Heart right ventricle (tissue), 16 donors: ENCODE measurements at regions not wholly inside any gene's neighbourhood (a gene's known extent, or its start where the extent isn't known, plus 50 kb on each side); places are given as distances from the start of the nearest gene placed in this dataset.

Experiments
- ATAC-seq, 8 donors: fragments of 200-7000 bp; cut with Tn5 transposase; one replicate each; pipeline ENCODE4 v1.9.1; 2020; ENCODE audit warnings: mild to moderate bottlenecking in 8 of 8, moderate library complexity in 8 of 8, moderate number of reproducible peaks in 1 of 8
- DNase-seq, 2 donors: peaks; one replicate each; pipeline ENCODE4 v3.0.0-alpha.2; 2020
- H3K27ac ChIP-seq, 10 donors: fragments of 200-600 bp; sonication (generic) in 2 of 10; one replicate each; pipeline versions ENCODE4 v1.5.0 to v1.8.0; 2020 to 2022; ENCODE audit warnings: mild to moderate bottlenecking in 3 of 10
- H3K27me3 ChIP-seq, 7 donors: fragments of 200-600 bp; one replicate each; pipeline ENCODE4 v1.8.0; 2021 to 2022; ENCODE audit warnings: mild to moderate bottlenecking in 2 of 7
- H3K36me3 ChIP-seq, 9 donors: fragments of 200-600 bp; sonication (generic) in 1 of 9; one replicate each; pipeline versions ENCODE4 v1.5.0 to v1.8.0; 2020 to 2022; ENCODE audit warnings: mild to moderate bottlenecking in 2 of 9
- H3K4me1 ChIP-seq, 9 donors: fragments of 200-600 bp; sonication (generic) in 1 of 9; one replicate each; pipeline versions ENCODE4 v1.5.0 to v1.8.0; 2020 to 2022; ENCODE audit warnings: mild to moderate bottlenecking in 4 of 9
- H3K4me3 ChIP-seq, 10 donors: fragments of 200-600 bp; sonication (generic) in 2 of 10; one replicate each; pipeline versions ENCODE4 v1.5.0 to v1.8.0; 2020 to 2022; ENCODE audit warnings: mild to moderate bottlenecking in 7 of 10, moderate library complexity in 2 of 10
- H3K9me3 ChIP-seq, 11 donors: fragments of 200-600 bp in 10 of 11; sonication (generic) in 2 of 11; one replicate each; pipeline versions ENCODE4 v1.5.0 to v1.8.0; 2013 to 2022; ENCODE audit warnings: mild to moderate bottlenecking in 2 of 11, control low read depth in 1 of 11, moderate library complexity in 1 of 11
- WGBS, 2 donors: extraction: QIAGEN DNeasy Blood & Tissue Kit; methylation state at CpG; one replicate each; pipeline ENCODE4 v1.1.7; 2013; ENCODE audit warnings: inconsistent platforms in 1 of 2; 5-methylcytosine and 5-hydroxymethylcytosine counted together
- intact Hi-C, 10 donors: fragments of 100-400 bp; cut with DNase I; formaldehyde crosslinking; loops; one replicate each; pipeline versions ENCODE4 v1.11.1 to v1.14.2; 2022
- TF ChIP-seq, protein P1 (sequence below), 9 donors: fragments of 200-600 bp; sonication (generic) in 2 of 9; IDR thresholded peaks; one replicate each; pipeline versions ENCODE4 v1.5.0 to v1.8.0; 2021 to 2022; ENCODE audit warnings: antibody characterized with exemption in 9 of 9, mild to moderate bottlenecking in 5 of 9, moderate library complexity in 1 of 9
- donor health status: Arrhythmogenic right ventricular cardiomyopathy.
- donor health status: ischemic (EF 13 %, LVEDD 7.1; RV severe dilation, severe dysfunction).
- donor health status: healthy with polysubstance abuse.
- donor health status: DM: no; HTN: yes; CAD: no.
- donor health status: DM: no; HTN: no; CAD: no.
- donor health status: ischemic (EF 25% LVEDD 6.9; RV normal size, moderate dysfunction).
- donor health status: ischemic (EF 25% LVEDD 5.7; RV mildly dilated, moderate dysfunction).
- donor health status: healthy.
- donor health status: DM: yes; HTN: yes; CAD: no.
- donor health status: Ischemic cardiomyopathy.
- donor health status: ischemic (EF 35%, LVEDD 5.7; RV mildly dilated, moderate dysfunction).
- donor health status: nonischemic (EF 11% LVEDD 7.7; RV severe dilation, severe dysfunction).
- donor health status: DM: yes; HTN: yes; CAD: no.
- donor health status: PGD.
- donor health status: ischemic (EF 29% LVEDD 5.4; RV normal size, mild dysfunction).
- donor health status: nonischemic (EF 23%, LVEDD 6.1; RV moderate dilation, normal function).

GRCh38 chr3:21294768-21295167 is 456.2 kb downstream of the ZNF385D start:
- DNase-seq (no peak), ATAC-seq (no peak)
- Histone ChIP-seq H3K27me3 (no peaks in the 10 kb centered on the region), H3K27ac (no peak overlapping the region), H3K9me3 (peaks cover 0 to 31% (median 0%) of the 10 kb centered on the region in 11 donors), H3K4me3 (no peak overlapping the region), H3K4me1 (no peaks in the 10 kb centered on the region), H3K36me3 (no peaks in the 10 kb centered on the region)
- TF ChIP-seq, protein P1, sequence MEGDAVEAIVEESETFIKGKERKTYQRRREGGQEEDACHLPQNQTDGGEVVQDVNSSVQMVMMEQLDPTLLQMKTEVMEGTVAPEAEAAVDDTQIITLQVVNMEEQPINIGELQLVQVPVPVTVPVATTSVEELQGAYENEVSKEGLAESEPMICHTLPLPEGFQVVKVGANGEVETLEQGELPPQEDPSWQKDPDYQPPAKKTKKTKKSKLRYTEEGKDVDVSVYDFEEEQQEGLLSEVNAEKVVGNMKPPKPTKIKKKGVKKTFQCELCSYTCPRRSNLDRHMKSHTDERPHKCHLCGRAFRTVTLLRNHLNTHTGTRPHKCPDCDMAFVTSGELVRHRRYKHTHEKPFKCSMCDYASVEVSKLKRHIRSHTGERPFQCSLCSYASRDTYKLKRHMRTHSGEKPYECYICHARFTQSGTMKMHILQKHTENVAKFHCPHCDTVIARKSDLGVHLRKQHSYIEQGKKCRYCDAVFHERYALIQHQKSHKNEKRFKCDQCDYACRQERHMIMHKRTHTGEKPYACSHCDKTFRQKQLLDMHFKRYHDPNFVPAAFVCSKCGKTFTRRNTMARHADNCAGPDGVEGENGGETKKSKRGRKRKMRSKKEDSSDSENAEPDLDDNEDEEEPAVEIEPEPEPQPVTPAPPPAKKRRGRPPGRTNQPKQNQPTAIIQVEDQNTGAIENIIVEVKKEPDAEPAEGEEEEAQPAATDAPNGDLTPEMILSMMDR (IDR thresholded peaks at IDR 0.05) = no peak
- intact Hi-C loops = loop anchor here in 1 of 10 donors (10.0 kb wide), 1 partner anchor 960 kb away; no protein-coding TSS in a partner anchor

DNA sequence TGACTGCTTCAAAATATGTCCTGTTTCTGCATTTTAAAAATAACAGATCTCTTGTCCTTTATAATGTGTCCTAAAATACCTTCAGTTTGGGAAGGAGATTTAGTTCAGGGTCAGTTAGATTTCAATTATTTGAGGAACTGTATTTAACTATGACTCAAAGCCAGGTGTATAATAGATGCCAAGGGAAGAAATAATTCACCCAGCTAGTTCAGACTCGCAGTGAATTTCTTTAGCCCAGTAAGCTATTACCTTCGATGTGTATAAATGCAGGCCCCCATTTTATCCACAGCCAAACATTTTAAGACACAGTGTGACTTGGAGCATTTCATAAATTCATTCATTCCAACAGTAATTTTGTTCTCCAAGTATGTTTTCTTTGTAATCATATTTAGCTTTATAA is 458.0 kb downstream of the ZNF385D start:
- H3K9me3 ChIP-seq = peaks cover 0 to 22% (median 0%) of the 10 kb centered on the region in 11 donors
- intact Hi-C loops = loop anchor here in 1 of 10 donors (10.0 kb wide), 1 partner anchor 958 kb away; no protein-coding TSS in a partner anchor
- DNase-seq (no peak), ATAC-seq (no peak)
- no peaks in the 10 kb centered on the region for H3K4me1 ChIP-seq
- H3K4me3 ChIP-seq = no peak overlapping the region
- no peak overlapping the region for H3K27ac ChIP-seq
- TF ChIP-seq, protein P1 (IDR thresholded peaks at IDR 0.05) = no peak
- 80 to 89% methylated on average over 2 of the region's 2 CpGs for WGBS, 2 donors
- no peaks in the 10 kb centered on the region for H3K36me3 ChIP-seq
- H3K27me3 ChIP-seq = no peaks in the 10 kb centered on the region

DNA sequence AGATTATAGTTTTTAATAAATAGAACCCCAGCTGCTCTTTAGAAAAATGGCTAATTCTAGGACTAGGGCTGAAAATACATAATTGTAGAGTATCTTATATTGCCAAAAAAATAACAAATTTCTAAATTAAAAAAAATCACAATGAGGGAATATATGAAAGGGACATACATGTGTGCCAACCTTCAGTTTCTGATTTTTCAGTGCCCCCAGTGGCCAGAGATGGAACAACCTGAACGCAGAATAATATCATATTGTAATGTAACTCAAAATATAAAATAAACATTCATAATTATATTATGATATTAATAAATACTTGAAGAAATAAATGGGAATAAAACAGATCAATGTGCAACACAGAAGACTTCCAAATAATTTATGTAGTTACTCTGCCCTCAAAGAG is 460.5 kb downstream of the ZNF385D start:
- TF ChIP-seq, protein P1 (IDR thresholded peaks at IDR 0.05) = peak; percentile 22 to 69 (median 51)
- DNase-seq (no peak), ATAC-seq (no peak)
- Histone ChIP-seq H3K9me3 (peaks cover 0 to 5% (median 0%) of the 10 kb centered on the region in 11 donors), H3K27ac (no peak overlapping the region), H3K27me3 (no peaks in the 10 kb centered on the region), H3K36me3 (no peaks in the 10 kb centered on the region), H3K4me1 (no peaks in the 10 kb centered on the region), H3K4me3 (no peak overlapping the region)
- 68 to 84% methylated on average over 1 of the region's 1 CpG for WGBS, 2 donors
- intact Hi-C loops = loop anchor here in 1 of 10 donors (10.0 kb wide), 1 partner anchor 956 kb away; no protein-coding TSS in a partner anchor

DNA sequence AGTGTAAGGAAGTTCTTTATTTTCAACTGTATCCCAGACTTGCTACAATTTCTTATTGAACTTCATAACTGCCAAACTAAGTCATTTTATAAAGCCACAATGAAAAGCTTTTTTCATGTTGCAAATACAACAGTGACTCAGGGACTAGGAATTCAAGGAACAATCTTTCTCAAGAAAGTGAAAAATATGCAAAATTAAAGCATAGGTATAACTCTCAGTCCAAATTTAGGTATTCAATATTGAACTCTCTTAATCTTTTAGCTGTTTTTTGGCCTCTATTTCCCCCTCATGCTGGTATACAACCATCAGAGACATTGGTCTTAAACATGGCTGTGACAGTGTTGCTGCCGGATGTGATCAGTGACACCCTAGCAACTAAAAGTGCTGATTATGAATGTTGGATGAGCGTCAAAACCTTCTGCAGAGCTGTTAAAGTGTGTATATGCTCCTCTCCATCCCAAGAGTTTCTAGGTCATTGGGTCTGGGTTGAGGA is 476.9 kb downstream of the ZNF385D start:
- DNase-seq (no peak), ATAC-seq (peak in 2 of 8 donors; percentile 48 to 49)
- H3K9me3 ChIP-seq = peaks cover 0 to 12% (median 0%) of the 10 kb centered on the region in 11 donors
- H3K36me3 ChIP-seq = no peaks in the 10 kb centered on the region
- H3K27ac ChIP-seq = no peak overlapping the region
- H3K4me3 ChIP-seq = no peak overlapping the region
- H3K4me1 ChIP-seq = peaks cover 0 to 12% (median 3%) of the 10 kb centered on the region in 9 donors
- intact Hi-C loops = no loop called here
- TF ChIP-seq, protein P1 (IDR thresholded peaks at IDR 0.05) = no peak
- 61 to 65% methylated on average over 2 of the region's 2 CpGs for WGBS, 2 donors
- no peaks in the 10 kb centered on the region for H3K27me3 ChIP-seq
